GM19240 (cell line): ENCODE measurements at regions not wholly inside any gene's neighbourhood (a gene's known extent, or its start where the extent isn't known, plus 50 kb on each side); places are given as distances from the start of the nearest gene placed in this dataset.

Experiments
- DNase-seq: peaks from one replicate; pipeline ENCODE4 v3.0.0; 2011; ENCODE audit warnings: low spot score; ENCODE audit not compliant: insufficient read length

- no peak for DNase-seq
Measured at GRCh38 chr6:66687611-66688140, 980.6 kb upstream of the EYS start.

- DNase-seq, result no peak
Measured at GRCh38 chr6:66675906-66676305, 968.9 kb upstream of the EYS start.

GRCh38 chr6:66664112-66664511 is 957.1 kb upstream of the EYS start:
- no peak for DNase-seq

- DNase-seq, result no peak
Measured at GRCh38 chr6:66662721-66663507, 955.9 kb upstream of the EYS start.

- DNase-seq, result no peak
Measured at GRCh38 chr6:66662196-66662595, 955.2 kb upstream of the EYS start.

- no peak for DNase-seq
Measured at GRCh38 chr6:66655420-66655819, 948.4 kb upstream of the EYS start.

GRCh38 chr6:66638518-66638917 is 931.5 kb upstream of the EYS start:
- DNase-seq, result no peak

- DNase-seq, result no peak
Measured at GRCh38 chr6:66638099-66638498, 931.1 kb upstream of the EYS start.

- no peak for DNase-seq
Measured at GRCh38 chr6:66628917-66629316, 921.9 kb upstream of the EYS start.

GRCh38 chr6:66623050-66623449 is 916.0 kb upstream of the EYS start:
- no peak for DNase-seq

- no peak for DNase-seq
Measured at GRCh38 chr6:66605971-66606370, 898.9 kb upstream of the EYS start.

GRCh38 chr6:66605011-66605410 is 898.0 kb upstream of the EYS start:
- DNase-seq, result no peak

- no peak for DNase-seq
Measured at GRCh38 chr6:66599541-66599940, 892.5 kb upstream of the EYS start.

- no peak for DNase-seq
Measured at GRCh38 chr6:66578362-66578761, 871.3 kb upstream of the EYS start.

- DNase-seq, result no peak
Measured at GRCh38 chr6:66568271-66568670, 861.2 kb upstream of the EYS start.

GRCh38 chr6:66561479-66561878 is 854.5 kb upstream of the EYS start:
- no peak for DNase-seq

GRCh38 chr6:66558189-66558588 is 851.2 kb upstream of the EYS start:
- DNase-seq, result no peak

GRCh38 chr6:66556936-66557335 is 849.9 kb upstream of the EYS start:
- DNase-seq, result no peak

GRCh38 chr6:66555082-66555481 is 848.1 kb upstream of the EYS start:
- no peak for DNase-seq

- no peak for DNase-seq
Measured at GRCh38 chr6:66553441-66553840, 846.4 kb upstream of the EYS start.

- no peak for DNase-seq
Measured at GRCh38 chr6:66538551-66539135, 831.6 kb upstream of the EYS start.

GRCh38 chr6:66533921-66534404 is 826.9 kb upstream of the EYS start:
- DNase-seq, result no peak

- no peak for DNase-seq
Measured at GRCh38 chr6:66526061-66526460, 819.0 kb upstream of the EYS start.
